UCSD-AML1 (cell line): ENCODE measurements at regions not wholly inside any gene's neighbourhood (a gene's known extent, or its start where the extent isn't known, plus 50 kb on each side); places are given as distances from the start of the nearest gene placed in this dataset.
"Not testable (repeated sequence)": the region's sequence is repeated elsewhere in the genome, so short reads cannot be mapped to it uniquely, and the experiment has no call there.

Experiments used
- DNase-seq: peaks from one replicate; lab custom pipeline; 2025; ENCODE audit not compliant: unreplicated experiment; lab: John Stamatoyannopoulos, UW

- DNase-seq = no peak
Measured at GRCh38 chr11:71182791-71183677, 69.3 kb downstream of the SHANK2 start.

GRCh38 chr11:71181566-71181965 is 70.8 kb downstream of the SHANK2 start:
- DNase-seq = no peak

- DNase-seq = no peak
Measured at GRCh38 chr11:71180694-71181470, 71.5 kb downstream of the SHANK2 start.

- DNase-seq = no peak
Measured at GRCh38 chr11:71179877-71180605, 72.3 kb downstream of the SHANK2 start.

- no peak for DNase-seq
Measured at GRCh38 chr11:71178076-71178475, 74.3 kb downstream of the SHANK2 start.

- no peak for DNase-seq
Measured at GRCh38 chr11:71176812-71177211, 75.6 kb downstream of the SHANK2 start.

- no peak for DNase-seq
Measured at GRCh38 chr11:71173709-71174108, 78.7 kb downstream of the SHANK2 start.

- DNase-seq = no peak
Measured at GRCh38 chr11:71172680-71173079, 79.7 kb downstream of the SHANK2 start.

- DNase-seq = no peak
Measured at GRCh38 chr11:71171576-71171975, 80.8 kb downstream of the SHANK2 start.

GRCh38 chr11:71170624-71171423 is 81.6 kb downstream of the SHANK2 start:
- no peak for DNase-seq

- DNase-seq = no peak
Measured at GRCh38 chr11:71169313-71169712, 83.1 kb downstream of the SHANK2 start.

- DNase-seq = not testable (repeated sequence)
Measured at GRCh38 chr11:71167814-71168213, 84.6 kb downstream of the SHANK2 start.

- DNase-seq = no peak
Measured at GRCh38 chr11:71165771-71166170, 86.6 kb downstream of the SHANK2 start.

GRCh38 chr11:71164621-71165020 is 87.8 kb downstream of the SHANK2 start:
- DNase-seq = no peak

- no peak for DNase-seq
Measured at GRCh38 chr11:71164186-71164585, 88.2 kb downstream of the SHANK2 start.

GRCh38 chr11:71163371-71163770 is 89.0 kb downstream of the SHANK2 start:
- DNase-seq = no peak

- no peak for DNase-seq
Measured at GRCh38 chr11:71158936-71159335, 93.4 kb downstream of the SHANK2 start.

- DNase-seq = not testable (repeated sequence)
Measured at GRCh38 chr11:71157676-71158075, 94.7 kb downstream of the SHANK2 start.

- no peak for DNase-seq
Measured at GRCh38 chr11:71156301-71156700, 96.1 kb downstream of the SHANK2 start.

GRCh38 chr11:71155846-71156245 is 96.5 kb downstream of the SHANK2 start:
- DNase-seq = no peak
